GM20431 (cell line): ENCODE measurements at regions not wholly inside any gene's neighbourhood (a gene's known extent, or its start where the extent isn't known, plus 50 kb on each side); places are given as distances from the start of the nearest gene placed in this dataset.
"Not testable (repeated sequence)": the region's sequence is repeated elsewhere in the genome, so short reads cannot be mapped to it uniquely, and the experiment has no call there.

Source experiments
- in situ Hi-C: fragments of 300-500 bp; cut with MseI, MboI; formaldehyde crosslinking; loops from one replicate; pipeline ENCODE4 v1.15.0; 2020; ENCODE audit warnings: low sequenced_read_pairs; ENCODE audit not compliant: unreplicated experiment

DNA sequence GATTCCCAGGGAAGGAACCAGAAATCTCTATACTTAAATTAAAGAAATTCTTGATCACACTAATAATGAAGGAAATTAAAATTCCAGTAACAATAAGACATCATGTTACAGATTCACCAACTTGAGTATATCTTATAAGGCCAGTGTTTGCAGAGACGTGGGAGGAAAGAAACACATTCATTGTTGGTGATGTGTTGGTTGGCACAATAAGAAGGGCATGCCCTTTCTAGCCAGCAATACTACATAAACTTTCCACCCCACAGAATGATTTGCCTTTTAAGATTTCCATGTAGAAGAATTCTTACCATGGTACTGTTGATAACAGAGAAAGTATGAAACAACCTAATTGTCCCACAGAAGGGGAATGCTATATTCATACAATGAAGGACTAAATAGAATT, 581.5 kb downstream of the STIM2 start:
- in situ Hi-C loops: no loop called here

DNA sequence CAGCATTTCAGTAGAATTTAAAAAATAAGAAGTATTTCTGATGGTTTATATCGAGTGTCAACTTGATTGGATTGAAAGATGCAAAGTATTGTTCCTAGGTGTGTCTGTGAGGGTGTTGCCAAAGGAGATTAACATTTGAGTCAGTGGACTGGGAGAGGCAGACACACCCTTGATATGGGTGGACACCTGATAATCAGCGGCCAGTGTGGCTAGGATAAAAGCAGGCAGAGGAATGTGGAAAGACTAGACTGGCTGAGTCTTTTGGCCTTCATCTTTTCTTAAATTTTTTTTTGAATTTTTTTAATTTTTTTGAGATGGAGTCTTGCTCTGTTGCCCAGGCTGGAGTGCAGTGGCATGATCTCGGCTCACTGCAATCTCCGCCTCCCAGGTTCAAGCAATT, 582.0 kb downstream of the STIM2 start:
- in situ Hi-C loops: not testable (repeated sequence)

DNA sequence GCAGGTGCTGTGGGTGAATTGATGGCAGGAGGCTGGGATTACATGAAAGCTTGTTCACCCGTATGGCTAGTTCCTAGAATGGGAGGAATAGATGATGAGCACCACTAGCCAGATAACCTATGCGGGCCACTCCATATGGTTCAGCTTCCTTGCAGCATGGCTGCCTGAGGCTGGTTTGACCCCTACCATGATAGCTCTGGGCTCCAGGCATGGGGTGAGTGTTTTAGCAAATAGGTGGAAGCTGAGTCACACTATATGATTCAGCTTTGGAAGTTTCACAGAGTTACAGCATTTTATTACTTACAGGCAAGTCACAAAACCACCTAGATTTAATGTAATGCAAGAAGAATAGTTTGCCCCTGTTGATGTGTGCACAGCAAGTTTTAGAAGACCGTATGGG, 603.2 kb downstream of the STIM2 start:
- in situ Hi-C loops: no loop called here

DNA sequence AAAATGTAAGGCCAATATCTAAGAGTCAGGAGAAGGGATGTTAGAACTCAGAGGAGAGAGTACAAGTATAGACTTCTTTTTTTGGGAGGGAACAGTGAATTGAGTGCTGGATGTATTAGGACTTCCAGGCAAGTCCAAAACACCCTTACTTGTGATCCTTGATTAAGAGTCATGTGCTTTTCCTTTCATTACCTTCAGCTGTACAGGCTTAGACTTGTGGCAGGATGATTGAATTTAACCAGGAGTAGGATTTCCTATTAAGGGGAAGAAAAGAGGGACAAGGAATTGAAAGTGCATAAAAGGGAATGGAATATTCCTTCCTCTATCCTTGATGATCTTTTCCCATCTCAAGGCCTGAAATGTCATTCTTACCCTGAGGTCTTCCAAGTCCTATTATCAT, 606.7 kb downstream of the STIM2 start:
- in situ Hi-C loops: no loop called here

DNA sequence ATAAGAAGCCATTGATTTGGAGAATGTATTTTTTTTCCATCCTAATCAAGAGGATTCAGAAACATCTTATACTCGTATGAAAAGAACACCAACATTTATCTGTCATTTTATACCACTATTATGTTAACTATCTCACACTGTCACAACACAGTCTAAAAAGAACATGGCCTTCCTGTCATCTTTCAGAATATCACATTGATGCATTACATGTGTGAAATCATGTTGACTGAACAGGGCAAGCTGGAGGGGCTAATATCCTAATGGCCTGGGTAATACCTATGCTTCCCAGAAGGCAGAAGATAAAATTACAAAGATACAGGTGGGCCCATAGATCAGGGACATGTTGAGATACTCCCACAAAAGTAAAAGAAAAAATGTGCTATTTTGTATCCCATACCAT, 611.7 kb downstream of the STIM2 start:
- in situ Hi-C loops: no loop called here

DNA sequence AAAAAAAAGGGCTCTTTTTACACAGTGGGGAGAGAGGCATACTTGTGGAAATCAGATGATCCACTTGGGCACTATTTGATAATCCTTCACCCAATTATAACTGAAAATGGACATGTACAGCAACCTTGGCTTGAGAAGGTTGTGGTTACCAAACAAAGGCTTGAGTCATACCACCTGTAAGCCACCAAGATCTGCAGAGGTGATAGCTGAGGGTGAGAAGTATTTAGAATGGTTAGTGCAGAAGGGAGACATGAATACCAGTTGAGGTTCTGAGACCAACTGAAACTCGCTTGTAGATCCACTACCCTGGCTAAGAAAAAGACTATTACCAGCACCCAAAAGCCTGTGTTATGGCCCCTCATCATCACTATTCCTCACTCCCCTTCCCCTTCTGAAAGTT, 614.0 kb downstream of the STIM2 start:
- in situ Hi-C loops: no loop called here

DNA sequence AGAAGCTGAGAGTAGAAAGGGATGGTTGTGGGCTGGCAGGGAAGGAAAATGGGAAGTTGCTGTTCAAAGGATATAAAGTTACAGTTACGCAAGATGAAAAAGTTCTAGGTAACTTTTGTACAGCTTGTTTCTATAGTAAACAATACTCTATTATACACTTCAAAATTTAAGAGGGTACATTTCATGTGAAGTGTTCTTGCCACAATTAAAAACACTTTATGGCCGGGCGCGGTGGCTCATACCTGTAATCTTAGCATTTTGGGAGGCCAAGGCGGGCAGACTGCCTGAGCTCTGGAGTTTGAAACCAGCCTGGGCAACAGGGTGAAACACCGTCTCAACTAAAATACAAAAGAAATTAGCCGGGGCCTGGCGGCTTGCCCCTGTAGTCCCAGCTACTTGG, 623.6 kb downstream of the STIM2 start:
- in situ Hi-C loops: no loop called here

DNA sequence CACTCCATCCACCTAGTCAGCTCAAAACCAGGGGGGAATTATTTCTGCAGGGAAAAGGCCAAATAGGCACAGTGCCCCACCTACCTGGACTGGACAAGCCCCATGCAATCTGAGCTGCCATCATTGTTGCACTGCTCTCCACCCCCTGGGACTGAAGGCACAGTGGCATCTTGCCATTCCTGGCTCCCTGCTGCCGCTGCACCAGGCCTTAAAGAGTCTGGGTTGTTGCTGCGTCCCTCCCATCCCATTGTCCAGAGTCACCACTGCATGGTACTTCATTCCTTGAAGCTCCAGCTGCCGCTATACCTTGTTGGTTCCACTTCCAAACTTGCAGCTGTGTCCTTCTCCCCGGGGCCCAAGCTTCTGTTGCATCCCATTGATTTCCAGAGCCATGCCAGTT, 629.7 kb downstream of the STIM2 start:
- in situ Hi-C loops: no loop called here

DNA sequence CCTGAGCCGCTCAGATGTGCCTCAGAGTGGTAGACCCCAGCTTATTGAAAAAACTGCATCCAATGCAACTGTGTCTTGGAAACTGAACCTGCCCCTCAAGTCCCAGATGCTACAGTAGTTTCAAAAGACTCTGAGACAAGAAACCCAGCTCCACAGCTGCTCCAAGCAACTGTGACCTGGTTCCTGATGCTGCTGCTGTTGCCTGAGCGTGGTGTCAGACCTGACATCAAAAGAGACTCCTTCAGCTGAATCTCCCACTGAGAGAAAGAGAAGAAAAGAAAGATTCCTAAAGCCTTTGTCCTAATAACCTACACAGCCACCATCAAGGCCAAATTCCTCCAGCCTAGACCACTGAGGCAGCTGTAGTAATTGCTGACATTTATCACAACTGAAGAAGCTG, 630.1 kb downstream of the STIM2 start:
- in situ Hi-C loops: no loop called here

DNA sequence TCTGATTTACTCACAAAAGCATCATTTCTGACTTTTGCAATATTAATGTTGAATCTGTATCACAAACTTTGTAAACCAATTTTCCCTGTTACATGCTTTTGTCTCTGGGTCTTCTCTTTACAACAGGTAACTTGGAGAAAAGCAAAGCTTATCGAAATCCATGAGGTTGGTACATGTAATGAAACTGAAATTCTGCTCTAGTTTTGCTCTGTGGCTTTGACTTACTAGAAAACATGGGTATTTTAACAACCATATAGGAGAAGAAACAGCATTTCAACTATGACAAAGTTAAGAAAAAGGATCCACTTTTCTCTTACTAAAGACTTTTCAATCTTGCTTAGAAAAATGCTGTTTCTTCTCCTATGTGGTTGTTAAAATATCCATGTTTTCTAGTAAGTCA, 645.8 kb downstream of the STIM2 start:
- in situ Hi-C loops: no loop called here

DNA sequence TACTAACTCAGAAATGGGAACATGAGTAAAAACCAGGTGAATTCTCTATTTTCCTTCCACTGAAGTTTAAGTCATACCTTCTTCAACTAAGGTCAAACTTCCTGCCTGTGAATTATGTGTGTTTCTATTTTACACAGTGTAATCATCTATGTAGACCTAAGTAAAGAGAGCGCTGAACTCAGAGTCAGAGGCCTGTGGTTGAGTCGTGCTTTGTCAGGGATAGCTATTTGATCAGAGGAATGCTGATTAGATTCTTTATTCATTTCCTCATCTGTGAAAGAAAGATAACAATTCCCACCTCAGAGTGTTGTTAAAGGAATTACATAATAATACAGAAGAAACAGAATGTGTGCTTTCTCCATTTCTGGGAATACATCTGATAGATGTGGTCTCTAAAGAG, 654.1 kb downstream of the STIM2 start:
- in situ Hi-C loops: no loop called here

DNA sequence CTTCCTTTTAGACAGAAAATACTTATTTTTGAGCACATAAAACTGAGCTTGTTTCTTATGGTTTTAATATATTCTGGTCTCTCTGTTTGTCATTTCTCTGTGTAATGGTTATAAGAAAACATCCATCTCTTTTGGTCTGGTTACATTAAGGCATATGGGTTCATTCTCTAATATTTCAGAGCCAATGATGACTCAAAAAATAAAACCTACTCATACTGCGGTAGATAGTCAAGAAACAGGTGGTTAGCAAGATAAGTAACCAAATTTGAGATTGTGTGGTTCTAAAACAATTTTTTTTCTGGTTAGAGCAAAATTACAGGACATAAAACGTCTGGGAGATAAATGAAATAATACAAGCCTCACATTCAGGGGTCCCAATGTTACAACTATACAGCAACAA, 654.5 kb downstream of the STIM2 start:
- in situ Hi-C loops: no loop called here

DNA sequence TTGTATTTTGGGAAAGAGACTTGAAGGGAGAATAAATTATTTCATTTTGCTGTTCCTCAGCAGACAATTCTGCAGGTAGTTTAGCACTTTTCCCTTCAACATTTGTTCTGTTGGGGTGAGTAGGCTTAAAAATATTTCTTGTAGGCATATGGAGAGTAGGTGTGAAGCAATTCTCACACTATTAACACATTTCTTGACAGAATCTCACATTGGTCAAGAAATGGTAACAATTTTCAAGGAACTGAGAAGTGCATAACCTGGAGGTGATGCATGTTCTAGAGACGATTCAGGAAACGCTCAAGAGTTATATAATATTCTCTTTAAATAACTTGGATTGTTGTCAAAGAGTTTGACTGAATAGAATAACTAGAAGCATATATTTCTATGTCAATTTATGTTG, 658.2 kb downstream of the STIM2 start:
- in situ Hi-C loops: no loop called here

DNA sequence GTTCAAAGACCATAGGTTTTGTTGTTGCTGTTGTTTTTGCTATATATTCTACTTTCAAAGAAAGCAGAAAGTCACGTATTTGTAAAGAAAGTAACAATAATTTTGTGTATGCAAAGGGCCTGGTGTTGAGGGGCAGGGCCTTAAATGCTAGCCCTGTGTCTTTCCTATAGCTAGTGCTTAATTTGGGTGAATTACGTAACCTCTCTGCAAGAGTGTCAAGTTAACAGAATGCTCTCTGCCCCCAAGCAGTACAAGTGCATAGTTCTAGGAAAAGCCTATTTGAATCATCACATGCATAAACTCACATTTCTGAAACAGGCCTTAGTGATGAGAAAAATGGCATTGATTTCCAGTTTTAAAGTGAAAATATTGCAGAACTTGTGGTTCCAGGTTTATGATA, 663.6 kb downstream of the STIM2 start:
- in situ Hi-C loops: no loop called here

DNA sequence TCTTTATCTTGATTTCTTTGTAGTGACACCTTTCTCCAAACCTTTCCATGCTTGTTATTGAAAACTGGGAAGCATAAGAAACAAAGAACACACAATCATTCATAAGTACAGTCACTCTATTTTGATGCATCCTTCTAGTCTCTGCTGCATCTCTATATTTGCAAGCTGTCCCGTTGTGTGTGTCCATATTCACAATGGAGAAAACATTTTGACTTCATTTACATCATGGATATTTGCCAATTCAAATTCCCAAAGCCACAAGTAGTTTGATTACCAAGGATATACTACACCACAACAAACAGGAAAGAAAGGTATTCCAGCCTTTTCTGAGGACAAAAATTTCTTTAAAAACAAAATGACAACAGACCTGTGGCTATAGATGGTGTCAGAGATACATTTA, 673.8 kb downstream of the STIM2 start:
- in situ Hi-C loops: no loop called here

DNA sequence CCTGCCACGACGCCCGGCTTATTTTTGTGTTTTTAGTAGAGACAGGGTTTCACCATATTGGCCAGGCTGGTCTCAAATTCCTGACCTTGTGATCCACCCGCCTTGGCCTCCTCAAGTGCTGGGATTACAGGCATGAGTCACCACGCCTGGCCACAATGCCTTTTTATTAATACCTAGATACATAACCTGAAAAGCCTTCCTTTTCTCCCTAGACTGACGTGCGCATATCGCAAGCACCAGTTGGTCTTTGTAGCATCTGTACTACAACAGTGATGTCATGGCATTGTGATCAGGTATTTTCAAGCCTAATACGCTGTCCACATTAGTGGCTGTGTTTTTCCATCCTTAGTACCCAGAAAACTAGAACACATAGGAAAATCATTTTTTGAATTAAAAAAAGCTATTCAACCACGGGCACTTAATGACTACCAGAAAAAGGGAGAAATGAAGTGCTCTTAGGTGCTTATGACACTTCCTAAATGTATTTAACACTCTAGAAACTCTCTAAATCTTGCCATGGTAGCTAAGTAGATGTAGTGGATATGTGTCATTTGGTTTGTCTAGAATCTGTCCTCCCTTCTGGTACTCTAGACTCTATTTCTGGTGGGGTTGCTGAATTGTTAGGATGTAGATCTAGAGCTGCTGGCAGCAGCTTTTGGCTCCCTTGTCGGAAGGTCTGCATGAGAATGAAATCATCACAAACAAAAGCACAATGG, 707.8 kb downstream of the STIM2 start:
- in situ Hi-C loops: no loop called here

DNA sequence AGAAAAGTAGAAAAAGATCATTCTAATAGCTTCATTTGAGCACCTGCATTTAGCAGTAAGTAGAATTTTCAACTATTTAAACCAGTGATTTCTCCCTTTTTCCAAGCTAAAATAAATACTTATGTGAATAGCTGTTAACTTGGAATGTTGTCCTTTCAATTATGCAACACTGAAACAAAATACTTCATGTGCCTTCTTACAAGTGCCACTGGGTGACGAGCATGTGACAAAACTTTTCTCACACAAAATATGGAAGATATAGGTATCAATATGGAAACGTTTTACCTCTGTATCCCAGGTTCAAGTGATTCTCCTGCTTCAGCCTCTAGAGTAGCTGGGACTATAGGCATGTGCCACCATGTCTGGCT, 708.3 kb downstream of the STIM2 start:
- in situ Hi-C loops: no loop called here

DNA sequence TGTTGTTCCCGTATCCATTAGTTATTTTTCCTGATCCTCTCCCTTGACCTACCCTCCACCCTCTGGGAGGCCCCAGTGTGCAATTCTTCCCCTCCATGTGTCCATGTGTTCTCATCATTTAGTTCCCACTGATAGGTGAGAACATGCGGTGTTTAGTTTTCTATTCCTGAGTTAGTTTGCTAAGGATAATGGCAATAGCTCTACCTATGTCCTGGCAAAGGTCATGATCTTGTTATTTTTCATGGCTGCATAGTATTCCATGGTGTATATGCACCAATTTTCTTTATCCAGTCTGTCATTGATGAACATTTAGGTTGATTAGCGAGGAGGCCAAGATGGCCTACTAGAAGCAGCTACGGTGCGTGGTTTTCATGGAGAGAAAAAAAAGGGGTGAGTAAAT, 714.1 kb downstream of the STIM2 start:
- in situ Hi-C loops: no loop called here

DNA sequence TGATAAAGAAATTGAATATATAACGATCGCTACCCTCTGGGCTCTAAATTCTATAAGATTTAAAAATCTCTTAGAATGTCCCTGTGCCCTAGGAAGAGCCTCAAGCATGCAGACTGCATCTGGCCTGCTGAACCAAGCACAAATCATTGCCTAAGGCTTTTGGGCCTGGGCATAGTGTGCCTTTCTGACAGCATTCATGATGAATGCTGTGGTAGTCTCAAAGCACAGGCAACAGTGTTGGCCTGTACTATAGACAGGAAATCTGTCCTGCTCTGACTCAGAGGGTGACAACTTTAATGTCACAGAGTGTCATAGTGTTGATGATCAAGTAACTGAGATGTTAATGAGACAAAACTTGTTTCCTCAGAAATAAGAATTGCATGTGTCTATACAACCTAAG, 717.3 kb downstream of the STIM2 start:
- in situ Hi-C loops: no loop called here

DNA sequence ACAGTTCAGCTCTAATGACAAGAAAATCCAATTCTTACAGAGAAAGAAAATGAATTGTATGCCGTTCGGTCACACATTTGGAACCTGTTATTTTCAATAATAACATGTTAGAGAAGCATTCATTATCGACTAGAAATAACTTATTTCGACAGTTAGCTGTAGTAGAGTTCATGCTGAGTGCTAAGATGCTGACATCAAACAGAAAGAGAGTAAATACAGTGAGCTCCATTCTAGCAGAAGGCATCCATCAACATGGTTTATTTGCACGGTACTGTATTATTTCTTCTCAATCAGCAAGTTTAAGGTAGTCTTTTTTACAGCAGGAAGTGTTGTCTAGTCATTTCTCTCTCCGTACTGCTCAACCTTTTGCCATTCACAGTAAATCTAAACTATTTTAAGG, 732.1 kb downstream of the STIM2 start:
- in situ Hi-C loops: no loop called here

DNA sequence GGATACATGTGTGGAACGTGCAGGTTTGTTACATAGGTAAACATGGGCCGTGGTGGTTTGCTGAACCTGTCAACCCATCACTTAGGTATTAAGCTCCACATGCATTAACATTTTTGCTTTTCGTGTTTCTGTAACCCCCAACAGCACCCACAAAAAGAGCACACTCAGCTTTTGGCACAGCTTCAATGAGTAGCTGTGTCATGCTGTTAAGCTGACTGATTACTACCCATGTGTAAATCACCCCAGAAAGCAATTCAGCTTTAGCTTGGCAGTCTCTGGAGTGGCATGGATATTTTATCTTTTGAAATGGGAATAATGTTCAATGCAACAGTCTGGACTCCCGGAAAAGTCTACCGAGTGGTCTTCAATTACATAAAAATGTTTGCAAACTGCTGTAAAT, 734.3 kb downstream of the STIM2 start:
- in situ Hi-C loops: no loop called here

DNA sequence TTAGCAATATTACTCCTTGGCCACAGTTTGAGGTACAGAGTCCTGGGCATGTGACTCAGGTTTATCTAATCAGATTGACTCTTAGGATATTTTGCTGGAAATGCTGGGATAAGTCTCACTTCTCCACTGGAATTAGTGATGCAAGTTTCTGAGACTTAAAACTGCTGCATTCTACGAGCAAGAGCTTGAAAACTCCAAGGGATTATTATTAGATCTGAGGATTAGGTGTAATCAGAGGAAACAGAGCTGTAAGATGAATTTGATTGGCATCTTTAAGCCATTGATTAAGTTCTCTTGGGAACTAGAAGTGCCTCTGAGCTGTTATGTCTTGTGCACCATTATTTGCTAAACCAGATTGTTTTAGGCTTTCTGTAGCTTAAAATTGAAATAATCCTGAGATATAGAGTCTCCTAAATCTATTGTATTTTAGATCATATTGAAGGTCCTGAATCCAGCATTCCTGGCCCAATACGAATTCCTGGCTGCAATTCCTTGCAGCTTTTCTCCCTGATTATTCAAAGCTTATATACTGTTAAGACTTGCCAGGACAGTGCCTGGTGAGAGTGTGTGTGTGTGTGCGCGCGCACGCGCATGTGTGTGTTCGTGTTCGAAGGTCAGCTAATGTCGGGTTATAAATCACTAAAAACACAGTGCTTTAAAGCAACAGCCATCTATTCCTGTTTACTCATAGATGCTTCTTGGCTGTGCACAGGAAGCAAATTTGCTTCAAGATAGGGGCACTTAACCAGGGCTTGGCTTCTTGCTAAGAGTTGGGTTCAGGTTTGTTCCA, 735.1 kb downstream of the STIM2 start:
- in situ Hi-C loops: no loop called here
